ENCODE measurements at regions not wholly inside any gene's neighbourhood (a gene's known extent, or its start where the extent isn't known, plus 50 kb on each side); places are given as distances from the start of the nearest gene placed in this dataset.
"Not testable (repeated sequence)": the region's sequence is repeated elsewhere in the genome, so short reads cannot be mapped to it uniquely, and the experiment has no call there.

DNA sequence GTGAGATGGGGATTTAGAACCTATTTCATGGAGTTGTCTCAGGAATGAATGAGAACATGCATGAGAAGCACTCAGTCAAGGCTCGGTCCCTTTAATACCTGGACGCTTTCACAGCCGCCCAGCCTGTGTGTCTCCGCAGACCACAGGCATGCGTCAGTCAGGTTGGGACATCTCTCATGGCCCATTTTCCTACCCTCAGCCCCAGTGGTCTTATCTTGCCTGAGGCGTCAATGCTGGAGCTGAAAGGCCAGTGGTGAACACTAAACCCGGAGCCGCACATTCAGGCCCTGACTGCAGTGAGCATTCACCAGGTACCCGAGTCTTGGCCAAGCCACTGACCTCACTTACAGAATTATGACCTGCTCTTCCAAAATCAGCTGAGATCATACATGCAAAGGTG lies 263.2 kb upstream of the RAB4A start:
- peak overlapping the region in 2 of 7 donors; percentile 13 to 41 for H3K27ac Mint-ChIP-seq
- no peaks in the 10 kb centered on the region for H3K36me3 ChIP-seq (replicated peaks in 1 of 2; ENCODE audit: control insufficient read depth in 1 of 2, insufficient read depth in 2 of 2, low read length in 2 of 2)
- whole genome bisulfite sequencing (ENCODE audit: insufficient coverage): 99% methylated on average over 7 of the region's 9 CpGs
- H3K4me1 Mint-ChIP-seq: peaks cover 26% of the 10 kb centered on the region
- no peaks in the 10 kb centered on the region for H3K27me3 ChIP-seq (ENCODE audit: control insufficient read depth in 2 of 2, insufficient read depth in 2 of 2, low read length in 2 of 2)
- H3K9ac ChIP-seq (ENCODE audit: insufficient read depth, low read length, poor library complexity, severe bottlenecking): no peak overlapping the region
- TF ChIP-seq, protein P1, sequence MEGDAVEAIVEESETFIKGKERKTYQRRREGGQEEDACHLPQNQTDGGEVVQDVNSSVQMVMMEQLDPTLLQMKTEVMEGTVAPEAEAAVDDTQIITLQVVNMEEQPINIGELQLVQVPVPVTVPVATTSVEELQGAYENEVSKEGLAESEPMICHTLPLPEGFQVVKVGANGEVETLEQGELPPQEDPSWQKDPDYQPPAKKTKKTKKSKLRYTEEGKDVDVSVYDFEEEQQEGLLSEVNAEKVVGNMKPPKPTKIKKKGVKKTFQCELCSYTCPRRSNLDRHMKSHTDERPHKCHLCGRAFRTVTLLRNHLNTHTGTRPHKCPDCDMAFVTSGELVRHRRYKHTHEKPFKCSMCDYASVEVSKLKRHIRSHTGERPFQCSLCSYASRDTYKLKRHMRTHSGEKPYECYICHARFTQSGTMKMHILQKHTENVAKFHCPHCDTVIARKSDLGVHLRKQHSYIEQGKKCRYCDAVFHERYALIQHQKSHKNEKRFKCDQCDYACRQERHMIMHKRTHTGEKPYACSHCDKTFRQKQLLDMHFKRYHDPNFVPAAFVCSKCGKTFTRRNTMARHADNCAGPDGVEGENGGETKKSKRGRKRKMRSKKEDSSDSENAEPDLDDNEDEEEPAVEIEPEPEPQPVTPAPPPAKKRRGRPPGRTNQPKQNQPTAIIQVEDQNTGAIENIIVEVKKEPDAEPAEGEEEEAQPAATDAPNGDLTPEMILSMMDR (IDR thresholded peaks at IDR 0.05): no peak
- no peaks in the 10 kb centered on the region for H3K79me2 ChIP-seq (ENCODE audit: insufficient read depth, low read length)
- no peak for DNase-seq
- intact Hi-C loops (cut with micrococcal nuclease): no loop called here
- H3K27ac ChIP-seq (ENCODE audit: low read depth in 1 of 2, low read length in 2 of 2): no peak overlapping the region
- peaks cover 1 to 2% (median 2%) of the 10 kb centered on the region in 3 donors for H3K27me3 Mint-ChIP-seq (ENCODE audit: low read depth in 3 of 3)
- H3K36me3 Mint-ChIP-seq: no peaks in the 10 kb centered on the region
- H2AFZ ChIP-seq (ENCODE audit: insufficient read depth, low read depth, low read length, poor library complexity, severe bottlenecking): no peak overlapping the region
- H3K4me1 ChIP-seq (ENCODE audit: control insufficient read depth in 1 of 2, insufficient read depth in 2 of 2, low read length in 2 of 2): peaks cover 17 to 22% of the 10 kb centered on the region in 2 donors
- no peaks in the 10 kb centered on the region for H3K9me3 ChIP-seq (replicated peaks in 1 of 2; ENCODE audit: control insufficient read depth in 1 of 2, insufficient read depth in 1 of 2, low read length in 2 of 2)
- H4K20me1 ChIP-seq (ENCODE audit: insufficient read depth, low read length): no peaks in the 10 kb centered on the region
- H3K4me3 ChIP-seq (replicated peaks in 1 of 3; ENCODE audit: low read depth in 2 of 3, low read length in 3 of 3): no peak overlapping the region
- H3K9me3 Mint-ChIP-seq: no peaks in the 10 kb centered on the region
- no peak overlapping the region for H3K4me3 Mint-ChIP-seq
- H3K4me2 ChIP-seq (replicated peaks; ENCODE audit: extremely low read depth, low read length, poor library complexity, severe bottlenecking): no peak overlapping the region

DNA sequence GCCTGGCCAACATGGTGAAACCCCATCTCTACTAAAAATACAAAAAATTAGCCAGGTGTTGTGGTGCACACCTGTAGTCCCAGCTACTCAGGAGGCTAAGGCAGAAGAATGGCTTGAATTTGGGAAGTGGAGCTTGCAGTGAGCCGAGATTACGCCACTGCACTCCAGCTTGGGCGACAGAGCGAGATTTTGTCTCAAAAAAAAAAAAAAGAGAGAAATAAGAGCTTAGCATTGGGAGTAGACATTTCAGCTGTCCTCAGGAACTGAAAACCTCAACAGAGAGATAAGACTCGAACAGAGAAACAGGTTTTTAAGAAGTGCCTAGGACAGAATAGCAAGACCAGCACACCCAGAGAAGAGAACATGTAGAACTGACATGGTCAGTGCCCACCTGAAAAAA lies 262.6 kb upstream of the RAB4A start:
- DNase-seq: peak in 1 of 3 donors; percentile 25
- H3K9me3 ChIP-seq (replicated peaks in 1 of 2; ENCODE audit: control insufficient read depth in 1 of 2, insufficient read depth in 1 of 2, low read length in 2 of 2); H3K79me2 ChIP-seq (ENCODE audit: insufficient read depth, low read length); H2AFZ ChIP-seq (ENCODE audit: insufficient read depth, low read depth, low read length, poor library complexity, severe bottlenecking); H3K36me3 Mint-ChIP-seq; intact Hi-C loops (cut with micrococcal nuclease); H3K27me3 Mint-ChIP-seq (ENCODE audit: low read depth in 3 of 3); H3K4me3 ChIP-seq (replicated peaks in 1 of 3; ENCODE audit: low read depth in 2 of 3, low read length in 3 of 3); H3K27me3 ChIP-seq (ENCODE audit: control insufficient read depth in 2 of 2, insufficient read depth in 2 of 2, low read length in 2 of 2); H3K36me3 ChIP-seq (replicated peaks in 1 of 2; ENCODE audit: control insufficient read depth in 1 of 2, insufficient read depth in 2 of 2, low read length in 2 of 2); H4K20me1 ChIP-seq (ENCODE audit: insufficient read depth, low read length); H3K9me3 Mint-ChIP-seq; H3K9ac ChIP-seq (ENCODE audit: insufficient read depth, low read length, poor library complexity, severe bottlenecking); H3K27ac ChIP-seq (ENCODE audit: low read depth in 1 of 2, low read length in 2 of 2): not testable (repeated sequence)
- H3K4me1 Mint-ChIP-seq: peaks cover 24% of the 10 kb centered on the region
- H3K4me1 ChIP-seq (ENCODE audit: control insufficient read depth in 1 of 2, insufficient read depth in 2 of 2, low read length in 2 of 2): peaks cover 17 to 22% of the 10 kb centered on the region in 2 donors
- 0% methylated on average over 5 of the region's 5 CpGs for WGBS (ENCODE audit: insufficient coverage)
- H3K27ac Mint-ChIP-seq: peak overlapping the region; percentile 13 to 84 (median 53)
- peak overlapping the region; percentile 5 for H3K4me2 ChIP-seq (replicated peaks; ENCODE audit: extremely low read depth, low read length, poor library complexity, severe bottlenecking)
- peak overlapping the region in 1 of 2 donors; percentile 48 for H3K4me3 Mint-ChIP-seq

Data from CD14-positive monocyte (primary cell).